Colonic mucosa (tissue), 4 donors: ENCODE measurements at regions not wholly inside any gene's neighbourhood (a gene's known extent, or its start where the extent isn't known, plus 50 kb on each side); places are given as distances from the start of the nearest gene placed in this dataset.

Experiments used
- DNase-seq: peaks from one replicate; pipeline ENCODE4 v3.0.0-alpha.2; 2020
- H3K27ac ChIP-seq: fragments of 200-600 bp; one replicate; pipeline ENCODE4 v1.8.0; 2021
- H3K27me3 ChIP-seq: fragments of 200-600 bp; one replicate; pipeline ENCODE4 v1.8.0; 2021
- H3K36me3 ChIP-seq: fragments of 200-600 bp; one replicate; pipeline ENCODE4 v1.8.0; 2021
- H3K4me1 ChIP-seq: fragments of 200-600 bp; one replicate; pipeline ENCODE4 v1.8.0; 2021; ENCODE audit warnings: mild to moderate bottlenecking
- H3K4me3 ChIP-seq: fragments of 200-600 bp; one replicate; pipeline ENCODE4 v1.8.0; 2021
- H3K9ac ChIP-seq, 2 donors: one replicate each; pipeline ENCODE4 v1.7.0; 2013; ENCODE audit warnings: control low read depth in 2 of 2, low read depth in 2 of 2, low read length in 2 of 2
- H3K9me3 ChIP-seq: fragments of 200-600 bp; one replicate; pipeline ENCODE4 v1.8.0; 2021
- CTCF ChIP-seq: fragments of 200-600 bp; IDR thresholded peaks from one replicate; pipeline ENCODE4 v1.8.0; 2022; ENCODE audit warnings: antibody characterized with exemption, mild to moderate bottlenecking
- intact Hi-C: fragments of 100-400 bp; cut with DNase I; formaldehyde crosslinking; loops from one replicate; pipeline ENCODE4 v1.14.1; 2022
- donor health status: healthy.
- donor health status: DM: no; HTN: no; CAD: no.
- donor health status: DM: no; HTN: no; CAD: no.

GRCh38 chr14:47988175-47988574 is 312.8 kb upstream of the MDGA2 start:
- no peak overlapping the region for H3K9ac ChIP-seq
- no peak for TF ChIP-seq CTCF
- H3K9me3 ChIP-seq = no peaks in the 10 kb centered on the region
- H3K27me3 ChIP-seq = no peaks in the 10 kb centered on the region
- H3K4me3 ChIP-seq = no peak overlapping the region
- no peak for DNase-seq
- H3K4me1 ChIP-seq = no peaks in the 10 kb centered on the region
- H3K27ac ChIP-seq = no peak overlapping the region
- intact Hi-C loops = no loop called here
- no peaks in the 10 kb centered on the region for H3K36me3 ChIP-seq

GRCh38 chr14:47978871-47979270 is 303.5 kb upstream of the MDGA2 start:
- Histone ChIP-seq H3K9ac (no peak overlapping the region), H3K4me3 (no peak overlapping the region), H3K9me3 (no peaks in the 10 kb centered on the region), H3K27me3 (no peaks in the 10 kb centered on the region), H3K27ac (no peak overlapping the region), H3K36me3 (no peaks in the 10 kb centered on the region), H3K4me1 (no peaks in the 10 kb centered on the region)
- DNase-seq = no peak
- TF ChIP-seq CTCF = no peak
- intact Hi-C loops = no loop called here

GRCh38 chr14:47976139-47976538 is 300.7 kb upstream of the MDGA2 start:
- H3K9me3 ChIP-seq = no peaks in the 10 kb centered on the region
- no peak overlapping the region for H3K4me3 ChIP-seq
- no peaks in the 10 kb centered on the region for H3K4me1 ChIP-seq
- intact Hi-C loops = no loop called here
- H3K27me3 ChIP-seq = no peaks in the 10 kb centered on the region
- H3K9ac ChIP-seq = no peak overlapping the region
- no peak overlapping the region for H3K27ac ChIP-seq
- no peaks in the 10 kb centered on the region for H3K36me3 ChIP-seq
- no peak for TF ChIP-seq CTCF
- no peak for DNase-seq

- H3K9me3 ChIP-seq = no peaks in the 10 kb centered on the region
- H3K4me1 ChIP-seq = no peaks in the 10 kb centered on the region
- TF ChIP-seq CTCF = no peak
- H3K27ac ChIP-seq = no peak overlapping the region
- no peak for DNase-seq
- H3K9ac ChIP-seq = no peak overlapping the region
- intact Hi-C loops = no loop called here
- no peak overlapping the region for H3K4me3 ChIP-seq
- no peaks in the 10 kb centered on the region for H3K36me3 ChIP-seq
- no peaks in the 10 kb centered on the region for H3K27me3 ChIP-seq
Observed at GRCh38 chr14:47966076-47966810, 290.8 kb upstream of the MDGA2 start.

- Histone ChIP-seq H3K4me3 (no peak overlapping the region), H3K9me3 (no peaks in the 10 kb centered on the region), H3K27ac (no peak overlapping the region), H3K27me3 (no peaks in the 10 kb centered on the region), H3K36me3 (no peaks in the 10 kb centered on the region), H3K4me1 (no peaks in the 10 kb centered on the region), H3K9ac (no peak overlapping the region)
- intact Hi-C loops = no loop called here
- TF ChIP-seq CTCF = no peak
- no peak for DNase-seq
Observed at GRCh38 chr14:47961634-47962033, 286.2 kb upstream of the MDGA2 start.
